Stimulated activated CD4-positive, alpha-beta T cell treated with anti-CD3 and anti-CD28 coated beads, Interleukin-2, amount 100 ng/mL, for 48 hours (primary cell): ENCODE measurements at regions not wholly inside any gene's neighbourhood (a gene's known extent, or its start where the extent isn't known, plus 50 kb on each side); places are given as distances from the start of the nearest gene placed in this dataset.

Experiments
- DNase-seq, 2 donors: peaks; one replicate each; pipeline ENCODE4 v3.0.0-alpha.2; 2020

DNA sequence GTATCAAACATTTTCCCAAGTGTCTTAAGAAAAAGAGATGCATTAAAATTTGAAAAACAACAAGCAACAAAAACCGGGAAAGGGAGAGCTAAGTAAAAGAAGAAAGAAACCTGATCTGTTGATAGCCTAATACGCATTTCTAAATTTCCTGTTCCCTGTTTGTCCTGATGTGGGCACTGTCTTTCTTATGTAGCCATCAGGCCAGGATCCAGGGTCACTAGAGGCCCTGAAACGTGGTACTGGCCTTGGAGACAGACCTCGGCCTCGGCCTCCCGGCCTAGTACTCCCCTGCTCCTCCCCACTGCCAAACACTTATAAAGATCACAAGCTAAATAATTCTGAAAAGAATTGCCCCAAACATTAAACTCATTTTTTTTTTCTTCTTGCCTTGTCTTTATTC, 547.2 kb downstream of the IRX1 start:
- no peak for DNase-seq

GRCh38 chr5:4144411-4145007, 548.9 kb downstream of the IRX1 start:
- no peak for DNase-seq

DNA sequence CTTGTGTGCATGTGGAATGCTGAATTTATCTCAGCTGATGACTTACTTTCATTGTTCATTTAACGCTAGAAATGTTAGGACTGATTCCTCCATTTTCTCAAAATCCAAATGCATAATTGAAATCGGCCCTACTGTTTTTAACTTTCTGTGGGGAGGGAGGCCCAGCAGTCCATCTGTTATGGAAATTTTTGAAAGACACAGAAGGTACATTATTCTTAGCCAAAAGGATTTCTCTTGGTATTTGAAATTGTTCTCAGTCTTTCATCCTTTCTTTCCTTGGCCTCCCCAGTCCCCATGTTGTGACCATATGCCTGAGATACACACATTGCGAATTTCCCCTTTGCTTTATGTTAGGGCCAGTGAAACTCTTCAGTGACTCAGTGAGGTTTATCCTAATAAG, 549.9 kb downstream of the IRX1 start:
- no peak for DNase-seq

- no peak for DNase-seq
Measured at GRCh38 chr5:4148009-4148408, 552.4 kb downstream of the IRX1 start.

GRCh38 chr5:4150067-4150466, 554.4 kb downstream of the IRX1 start:
- DNase-seq = no peak

DNA sequence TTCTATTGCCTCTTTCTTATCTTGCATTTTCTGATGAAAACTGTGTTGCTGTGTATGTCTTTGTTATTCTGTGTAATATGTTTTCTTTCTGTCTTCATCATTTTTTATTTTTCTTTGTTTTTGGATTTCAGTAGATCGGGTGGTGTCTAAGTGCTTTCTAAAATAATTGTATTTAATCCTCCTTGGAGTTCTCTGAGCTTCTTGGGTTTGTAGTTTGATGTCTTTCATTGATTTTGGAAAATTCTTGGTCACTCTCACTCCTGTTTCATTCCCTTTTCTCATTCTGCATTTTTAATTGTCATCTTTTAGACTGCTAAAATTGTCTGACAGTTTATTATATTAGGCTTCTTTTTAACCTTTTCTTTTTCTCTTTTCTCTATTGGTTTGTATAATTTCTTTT, 560.5 kb downstream of the IRX1 start:
- no peak for DNase-seq

DNA sequence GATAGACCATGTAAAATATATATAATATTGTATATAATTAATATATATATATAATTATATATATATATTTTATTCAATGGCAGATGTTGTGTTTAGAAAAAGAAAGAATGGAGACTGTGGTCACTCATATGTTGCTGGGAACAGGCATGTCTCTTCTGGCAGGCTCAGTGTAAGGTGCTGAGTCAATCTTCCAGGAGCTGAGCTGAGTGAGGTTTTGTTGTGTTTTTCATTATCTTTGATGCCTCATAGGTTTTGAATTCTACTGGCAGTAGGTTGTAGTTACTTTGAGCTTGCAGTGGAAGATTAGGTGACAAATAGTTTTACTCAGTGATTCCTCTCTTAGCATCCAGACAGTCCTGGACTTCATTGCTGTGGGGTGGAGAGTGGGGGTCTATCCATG, 561.3 kb downstream of the IRX1 start:
- DNase-seq = no peak

GRCh38 chr5:4158750-4159447, 563.3 kb downstream of the IRX1 start:
- no peak for DNase-seq

GRCh38 chr5:4159681-4160080, 564.0 kb downstream of the IRX1 start:
- no peak for DNase-seq

DNA sequence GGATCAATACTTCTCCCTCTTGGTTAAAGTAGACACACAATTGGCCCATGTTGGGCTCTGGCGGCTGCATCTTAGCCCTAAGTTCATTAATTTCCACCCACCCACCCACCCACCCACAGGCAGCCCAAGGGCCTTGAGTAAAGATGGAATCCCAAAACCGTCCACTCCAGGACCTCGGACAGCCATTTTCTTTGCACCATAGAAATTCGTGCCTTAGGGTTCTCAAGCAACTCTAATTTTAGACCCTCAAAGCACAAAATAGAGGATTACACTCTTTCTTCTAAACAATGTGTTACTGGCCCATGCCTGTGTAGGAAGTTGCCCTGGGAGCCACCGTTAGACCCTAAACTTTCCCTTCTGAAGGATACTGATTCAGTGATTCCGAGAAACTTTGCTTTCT, 568.5 kb downstream of the IRX1 start:
- DNase-seq = no peak

- no peak for DNase-seq
Measured at GRCh38 chr5:4180703-4181102, 585.1 kb downstream of the IRX1 start.

DNA sequence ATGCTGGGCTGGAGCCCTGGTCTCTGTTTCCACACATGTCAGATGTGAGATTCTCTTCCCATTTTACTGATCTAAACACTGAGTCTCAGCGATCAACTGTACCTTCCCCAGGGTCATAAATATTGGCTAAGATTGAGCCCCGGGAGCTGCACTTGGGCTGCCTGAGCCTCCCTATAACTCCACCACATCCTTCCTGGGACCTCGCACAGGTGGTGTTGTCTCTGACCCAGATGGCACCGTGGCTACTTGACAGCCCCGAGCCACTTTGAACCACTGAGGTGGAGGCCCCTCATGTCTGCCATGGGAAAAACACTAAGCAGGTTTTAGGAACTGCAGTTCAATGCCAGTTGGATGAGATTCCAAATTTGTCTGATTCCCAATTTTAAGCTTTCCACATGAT, 586.5 kb downstream of the IRX1 start:
- no peak for DNase-seq

DNA sequence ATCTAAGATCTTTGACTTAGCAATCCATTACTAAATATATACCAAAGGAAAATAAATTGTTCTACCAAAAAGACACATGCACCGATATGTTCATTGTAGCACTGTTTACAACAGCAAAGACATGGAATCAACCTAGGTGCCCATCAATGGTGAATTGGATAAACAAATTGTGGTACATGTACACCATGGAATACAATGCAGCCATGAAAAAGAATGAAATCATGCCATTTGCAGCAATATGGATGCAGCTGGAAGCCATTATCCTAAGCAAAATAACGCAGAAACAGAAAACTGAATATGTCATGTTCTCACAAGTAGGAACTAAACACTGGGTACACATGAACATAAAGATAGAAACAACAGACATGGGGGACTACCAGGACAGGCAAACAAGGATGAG, 589.5 kb downstream of the IRX1 start:
- no peak for DNase-seq

- no peak for DNase-seq
Measured at GRCh38 chr5:4188704-4189103, 593.1 kb downstream of the IRX1 start.

DNA sequence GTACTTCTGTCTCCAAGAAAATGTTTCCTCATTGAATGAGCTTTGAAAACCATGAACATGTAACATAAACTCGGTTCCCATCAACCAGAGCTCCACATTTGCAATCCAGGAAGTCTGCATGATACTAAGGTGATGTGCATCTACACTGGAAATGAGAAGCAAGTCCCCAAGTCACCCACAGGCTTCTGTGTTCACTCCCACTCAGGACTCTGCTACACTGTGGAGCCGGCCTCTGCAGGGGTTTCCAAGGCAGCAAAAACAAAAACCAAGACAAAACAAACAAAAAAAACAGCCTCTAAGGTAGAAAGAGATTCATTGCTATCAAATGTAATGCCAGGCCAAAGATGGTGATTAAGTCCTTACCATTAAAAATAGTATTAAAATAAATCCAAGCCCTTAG, 593.7 kb downstream of the IRX1 start:
- DNase-seq = no peak

DNA sequence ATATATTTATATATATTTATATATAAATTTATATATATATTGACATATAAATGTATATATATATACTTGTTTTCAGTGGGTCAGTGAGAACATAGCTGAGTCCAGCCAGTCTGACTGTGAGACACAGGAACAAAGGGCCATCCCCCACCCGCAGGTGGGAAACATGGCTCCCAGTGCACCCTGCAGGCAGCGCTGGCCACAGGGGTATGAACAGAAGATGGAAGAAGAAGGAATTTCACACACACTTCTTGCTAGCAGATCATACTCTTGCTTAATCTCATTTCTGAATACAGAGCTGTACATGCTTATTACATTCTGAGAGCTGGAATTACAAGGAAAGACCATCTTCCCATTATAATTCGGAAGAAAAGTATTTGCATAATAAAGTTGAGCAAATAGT, 595.4 kb downstream of the IRX1 start:
- no peak for DNase-seq

DNA sequence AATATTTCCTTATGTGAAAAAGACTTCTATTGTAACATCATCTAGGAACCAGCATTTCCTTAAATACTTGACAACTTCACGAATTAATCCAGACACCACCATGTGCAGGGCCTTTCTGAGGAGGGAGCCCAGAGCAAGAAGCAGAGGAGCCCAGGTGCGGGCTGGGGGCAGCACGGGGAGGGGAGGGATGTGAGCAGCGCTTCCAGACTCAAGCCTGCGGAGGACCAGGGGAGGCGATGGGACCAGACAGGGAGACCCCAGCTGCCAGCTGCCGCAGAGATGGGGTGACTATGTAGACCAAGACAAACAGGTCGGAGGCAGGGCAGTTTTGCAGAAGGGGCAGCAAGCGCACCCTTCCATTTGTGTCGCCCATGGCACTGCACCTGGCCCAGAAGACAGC, 596.1 kb downstream of the IRX1 start:
- no peak for DNase-seq

DNA sequence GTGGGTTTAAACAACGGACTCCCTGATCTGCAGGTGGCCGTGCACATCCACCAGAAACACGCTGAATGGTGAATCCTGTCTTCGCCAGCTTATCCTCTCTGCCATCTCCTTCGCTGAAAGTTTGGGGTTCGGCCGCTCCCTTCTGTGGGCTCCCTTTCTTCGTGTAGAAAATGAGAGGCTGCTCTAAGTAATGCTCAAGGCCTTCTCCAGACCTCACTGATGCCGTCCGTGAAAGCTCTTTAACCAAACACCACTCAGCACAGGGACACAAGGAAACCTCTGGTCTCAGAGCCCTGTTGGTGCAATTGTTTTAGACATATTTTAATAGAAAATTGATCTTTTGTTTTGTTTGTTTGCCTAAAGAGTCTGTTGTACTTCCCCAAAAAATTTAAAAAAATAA, 596.5 kb downstream of the IRX1 start:
- DNase-seq = no peak

GRCh38 chr5:4196744-4197143, 601.1 kb downstream of the IRX1 start:
- DNase-seq = no peak

DNA sequence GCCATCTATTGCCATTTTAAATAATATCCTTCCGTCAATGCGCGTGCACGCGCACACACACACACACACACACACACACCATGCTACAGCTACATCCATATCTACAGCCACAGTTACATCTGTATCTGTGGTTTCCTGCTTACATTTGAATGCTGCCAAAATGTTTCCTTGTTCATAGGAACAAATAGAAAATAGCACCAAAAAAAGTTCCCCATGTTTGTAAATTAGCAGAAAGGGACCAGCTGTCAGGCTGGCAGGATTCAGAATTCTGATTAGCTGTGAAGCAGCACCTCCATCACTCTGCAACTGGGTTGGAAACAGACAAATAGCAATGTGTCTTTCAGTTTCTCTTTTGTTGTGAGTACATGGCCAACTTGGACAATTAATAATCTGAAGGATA, 601.5 kb downstream of the IRX1 start:
- no peak for DNase-seq

- DNase-seq = no peak
Measured at GRCh38 chr5:4198461-4198860, 602.8 kb downstream of the IRX1 start.

DNA sequence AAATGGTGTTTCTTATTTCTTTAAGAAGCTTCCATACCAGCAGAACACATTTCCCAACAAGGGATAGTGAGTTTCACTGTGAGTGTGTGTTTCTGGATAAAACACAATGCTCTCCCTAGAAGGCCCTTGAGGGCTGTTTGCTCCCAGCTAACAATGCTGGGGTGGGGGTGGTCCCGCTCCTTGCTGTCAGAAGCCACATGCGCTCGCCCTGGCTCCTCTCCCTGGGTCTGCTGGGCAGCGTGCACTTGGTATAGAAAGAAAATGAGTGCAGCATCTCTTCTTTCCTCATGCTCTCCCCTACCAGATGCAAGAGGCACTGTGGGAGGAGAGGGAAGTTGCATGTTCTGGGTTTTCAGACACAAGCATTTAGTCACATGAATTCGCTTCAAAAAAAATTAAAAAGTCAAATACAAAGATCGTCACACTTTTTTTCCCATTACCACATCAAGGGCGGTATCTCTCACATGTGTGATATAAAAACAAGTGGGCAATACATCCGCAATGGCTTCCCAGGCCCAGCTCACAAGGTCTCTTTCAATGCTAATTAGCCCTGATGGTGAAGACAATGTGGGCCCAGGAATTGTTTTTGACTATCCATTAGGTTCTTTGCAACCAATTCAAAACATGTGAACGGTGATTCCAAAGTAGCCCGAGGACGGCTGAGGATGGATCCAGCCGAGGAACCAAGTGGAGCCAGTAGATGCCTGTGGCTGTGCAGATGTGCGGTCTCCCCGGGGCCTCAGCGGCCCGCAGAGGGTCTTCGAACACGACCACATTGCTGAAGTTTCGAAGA, 603.6 kb downstream of the IRX1 start:
- no peak for DNase-seq

GRCh38 chr5:4203146-4203545, 607.5 kb downstream of the IRX1 start:
- no peak for DNase-seq
